ENCODE measurements at regions not wholly inside any gene's neighbourhood (a gene's known extent, or its start where the extent isn't known, plus 50 kb on each side); places are given as distances from the start of the nearest gene placed in this dataset.
A peak's percentile ranks its signal among the peaks of the same experiment; 100 is the strongest.

GRCh38 chr1:53391982-53392381 lies 64.1 kb upstream of the LRP8 start:
- H3K36me3 Mint-ChIP-seq (ENCODE audit: insufficient read depth, unreplicated experiment), result no peaks in the 10 kb centered on the region
- TF ChIP-seq CTCF (IDR thresholded peaks at IDR 0.05; ENCODE audit: insufficient read depth in 1 of 2, low read depth in 1 of 2, low read length in 1 of 2, severe bottlenecking in 1 of 2, unreplicated experiment in 1 of 2), result no peak
- intact Hi-C loops (cut with micrococcal nuclease; ENCODE audit: unreplicated experiment), result loop anchor here (10.0 kb wide), 1 partner anchor 67 kb away; the partner anchor contains the start of gene LRP8
- no peaks in the 10 kb centered on the region for H3K4me1 Mint-ChIP-seq (ENCODE audit: low read depth, unreplicated experiment)
- no peak overlapping the region for H3K4me3 Mint-ChIP-seq (ENCODE audit: unreplicated experiment)
- no peak overlapping the region for H3K4me3 ChIP-seq (ENCODE audit: low read depth, low read length)
- no peak overlapping the region for H3K27ac Mint-ChIP-seq (ENCODE audit: unreplicated experiment)
- no peaks in the 10 kb centered on the region for H3K4me1 ChIP-seq
- DNase-seq, result no peak
- no peaks in the 10 kb centered on the region for H3K36me3 ChIP-seq (ENCODE audit: control insufficient read depth, insufficient read depth, low read length)
- no TSS peak for BruUV-seq (replicated peaks)
- ChIA-PET CTCF (interaction anchor here (1.4 to 2.6 kb wide), 2 partner anchors 114 to 126 kb away, joined by 6 to 22 read pairs; no protein-coding TSS in a partner anchor), POLR2A (no interaction called here)
- H3K9me3 Mint-ChIP-seq (ENCODE audit: unreplicated experiment), result no peaks in the 10 kb centered on the region
- H3K27me3 Mint-ChIP-seq (ENCODE audit: insufficient read depth, unreplicated experiment), result peaks cover 5% of the 10 kb centered on the region
- H3K27me3 ChIP-seq (replicated peaks; ENCODE audit: control insufficient read depth, insufficient read depth, low read length), result no peaks in the 10 kb centered on the region
- no peaks in the 10 kb centered on the region for H3K9me3 ChIP-seq

- no peak overlapping the region for H3K4me3 ChIP-seq (ENCODE audit: low read depth, low read length)
- ChIA-PET CTCF (interaction anchor here (1.1 to 2.6 kb wide), 5 partner anchors 76 to 126 kb away, joined by 3 to 22 read pairs (median 7); no protein-coding TSS in a partner anchor), POLR2A (no interaction called here)
- H3K27ac Mint-ChIP-seq (ENCODE audit: unreplicated experiment), result no peak overlapping the region
- H3K4me1 Mint-ChIP-seq (ENCODE audit: low read depth, unreplicated experiment), result no peaks in the 10 kb centered on the region
- no peaks in the 10 kb centered on the region for H3K36me3 Mint-ChIP-seq (ENCODE audit: insufficient read depth, unreplicated experiment)
- H3K27me3 ChIP-seq (replicated peaks; ENCODE audit: control insufficient read depth, insufficient read depth, low read length), result no peaks in the 10 kb centered on the region
- BruUV-seq (replicated peaks), result no TSS peak
- peaks cover 5% of the 10 kb centered on the region for H3K27me3 Mint-ChIP-seq (ENCODE audit: insufficient read depth, unreplicated experiment)
- no peaks in the 10 kb centered on the region for H3K36me3 ChIP-seq (ENCODE audit: control insufficient read depth, insufficient read depth, low read length)
- H3K9me3 ChIP-seq, result no peaks in the 10 kb centered on the region
- no peaks in the 10 kb centered on the region for H3K9me3 Mint-ChIP-seq (ENCODE audit: unreplicated experiment)
- no peak for DNase-seq
- intact Hi-C loops (cut with micrococcal nuclease; ENCODE audit: unreplicated experiment), result loop anchor here (10.0 kb wide), 1 partner anchor 68 kb away; the partner anchor contains the start of gene LRP8
- no peaks in the 10 kb centered on the region for H3K4me1 ChIP-seq
- H3K4me3 Mint-ChIP-seq (ENCODE audit: unreplicated experiment), result no peak overlapping the region
- TF ChIP-seq CTCF (IDR thresholded peaks at IDR 0.05; ENCODE audit: insufficient read depth in 1 of 2, low read depth in 1 of 2, low read length in 1 of 2, severe bottlenecking in 1 of 2, unreplicated experiment in 1 of 2), result no peak
These were observed 64.6 kb upstream of the LRP8 start for GRCh38 chr1:53392460-53392859.

GRCh38 chr1:53393325-53393792 lies 65.5 kb upstream of the LRP8 start:
- Mint-ChIP-seq H3K9me3 (ENCODE audit: unreplicated experiment) (no peaks in the 10 kb centered on the region), H3K27ac (ENCODE audit: unreplicated experiment) (no peak overlapping the region), H3K4me3 (ENCODE audit: unreplicated experiment) (no peak overlapping the region), H3K27me3 (ENCODE audit: insufficient read depth, unreplicated experiment) (peaks cover 5% of the 10 kb centered on the region), H3K4me1 (ENCODE audit: low read depth, unreplicated experiment) (no peaks in the 10 kb centered on the region), H3K36me3 (ENCODE audit: insufficient read depth, unreplicated experiment) (no peaks in the 10 kb centered on the region)
- intact Hi-C loops (cut with micrococcal nuclease; ENCODE audit: unreplicated experiment), result loop anchor here (1.0 to 10.0 kb wide), 2 partner anchors 69 to 115 kb away; partner anchors contain the start of gene LRP8
- no peaks in the 10 kb centered on the region for H3K9me3 ChIP-seq
- H3K4me3 ChIP-seq (ENCODE audit: low read depth, low read length), result no peak overlapping the region
- no peaks in the 10 kb centered on the region for H3K4me1 ChIP-seq
- ChIA-PET POLR2A (no interaction called here), CTCF (interaction anchor here (0.5 to 2.6 kb wide), 11 partner anchors 18 to 127 kb away, joined by 3 to 22 read pairs (median 4); no protein-coding TSS in a partner anchor)
- DNase-seq, result peak; percentile 56 to 82
- no TSS peak for BruUV-seq (replicated peaks)
- peak; percentile 71 to 74 for TF ChIP-seq CTCF (IDR thresholded peaks at IDR 0.05; ENCODE audit: insufficient read depth in 1 of 2, low read depth in 1 of 2, low read length in 1 of 2, severe bottlenecking in 1 of 2, unreplicated experiment in 1 of 2)
- no peaks in the 10 kb centered on the region for H3K27me3 ChIP-seq (replicated peaks; ENCODE audit: control insufficient read depth, insufficient read depth, low read length)
- H3K36me3 ChIP-seq (ENCODE audit: control insufficient read depth, insufficient read depth, low read length), result no peaks in the 10 kb centered on the region

All from Caco-2 (cell line).